ENCODE measurements at regions not wholly inside any gene's neighbourhood (a gene's known extent, or its start where the extent isn't known, plus 50 kb on each side); places are given as distances from the start of the nearest gene placed in this dataset.

DNA sequence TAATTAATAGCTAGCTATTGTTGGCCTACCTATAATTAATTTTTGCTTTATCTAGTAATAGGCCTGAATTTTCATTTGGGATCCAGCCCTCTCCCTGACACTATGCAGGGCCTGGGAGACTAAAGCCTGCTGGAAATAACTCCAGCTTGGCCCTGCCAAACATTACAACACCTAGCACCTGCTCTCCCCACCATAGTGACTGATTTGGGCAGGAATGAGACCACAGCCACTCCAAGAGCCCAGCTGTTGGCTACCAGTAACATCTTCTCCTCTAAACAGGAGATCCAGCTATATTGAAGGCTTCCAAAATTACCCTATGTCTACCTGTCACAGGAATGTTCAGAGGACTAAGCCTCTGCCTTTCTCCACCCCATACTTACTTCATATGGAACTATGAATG, 225.1 kb downstream of the IDS start:
- Histone ChIP-seq H3K36me3 (ENCODE audit: control insufficient read depth in 2 of 3, insufficient read depth in 3 of 3, low read length in 3 of 3) (no peaks in the 10 kb centered on the region), H3K27ac (ENCODE audit: low read depth in 2 of 2, low read length in 2 of 2) (no peak overlapping the region), H3K4me1 (ENCODE audit: control insufficient read depth in 2 of 3, insufficient read depth in 2 of 3, low read depth in 1 of 3, low read length in 3 of 3) (no peaks in the 10 kb centered on the region), H3K4me3 (ENCODE audit: low read length in 3 of 3) (no peak overlapping the region), H3K9me3 (ENCODE audit: control insufficient read depth in 2 of 3, insufficient read depth in 1 of 3, low read length in 3 of 3) (no peaks in the 10 kb centered on the region), H3K9ac (ENCODE audit: low read length in 3 of 3) (no peak overlapping the region), H3K27me3 (ENCODE audit: control insufficient read depth, insufficient read depth, low read length) (no peaks in the 10 kb centered on the region)
- TF ChIP-seq, protein P1, sequence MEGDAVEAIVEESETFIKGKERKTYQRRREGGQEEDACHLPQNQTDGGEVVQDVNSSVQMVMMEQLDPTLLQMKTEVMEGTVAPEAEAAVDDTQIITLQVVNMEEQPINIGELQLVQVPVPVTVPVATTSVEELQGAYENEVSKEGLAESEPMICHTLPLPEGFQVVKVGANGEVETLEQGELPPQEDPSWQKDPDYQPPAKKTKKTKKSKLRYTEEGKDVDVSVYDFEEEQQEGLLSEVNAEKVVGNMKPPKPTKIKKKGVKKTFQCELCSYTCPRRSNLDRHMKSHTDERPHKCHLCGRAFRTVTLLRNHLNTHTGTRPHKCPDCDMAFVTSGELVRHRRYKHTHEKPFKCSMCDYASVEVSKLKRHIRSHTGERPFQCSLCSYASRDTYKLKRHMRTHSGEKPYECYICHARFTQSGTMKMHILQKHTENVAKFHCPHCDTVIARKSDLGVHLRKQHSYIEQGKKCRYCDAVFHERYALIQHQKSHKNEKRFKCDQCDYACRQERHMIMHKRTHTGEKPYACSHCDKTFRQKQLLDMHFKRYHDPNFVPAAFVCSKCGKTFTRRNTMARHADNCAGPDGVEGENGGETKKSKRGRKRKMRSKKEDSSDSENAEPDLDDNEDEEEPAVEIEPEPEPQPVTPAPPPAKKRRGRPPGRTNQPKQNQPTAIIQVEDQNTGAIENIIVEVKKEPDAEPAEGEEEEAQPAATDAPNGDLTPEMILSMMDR (IDR thresholded peaks at IDR 0.05; ENCODE audit: borderline replicate concordance, extremely low read depth, insufficient read depth), result no peak
- DNase-seq (no peak), FAIRE-seq (no peak)
- intact Hi-C loops (cut with DNase I), result no loop called here

GRCh38 chrX:149275836-149276235, 229.3 kb downstream of the IDS start:
- intact Hi-C loops (cut with DNase I), result no loop called here
- TF ChIP-seq, protein P1 (IDR thresholded peaks at IDR 0.05; ENCODE audit: borderline replicate concordance, extremely low read depth, insufficient read depth), result no peak
- Histone ChIP-seq H3K9ac (ENCODE audit: low read length in 3 of 3) (no peak overlapping the region), H3K4me1 (ENCODE audit: control insufficient read depth in 2 of 3, insufficient read depth in 2 of 3, low read depth in 1 of 3, low read length in 3 of 3) (no peaks in the 10 kb centered on the region), H3K27me3 (ENCODE audit: control insufficient read depth, insufficient read depth, low read length) (no peaks in the 10 kb centered on the region), H3K4me3 (ENCODE audit: low read length in 3 of 3) (no peak overlapping the region), H3K9me3 (ENCODE audit: control insufficient read depth in 2 of 3, insufficient read depth in 1 of 3, low read length in 3 of 3) (no peaks in the 10 kb centered on the region), H3K27ac (ENCODE audit: low read depth in 2 of 2, low read length in 2 of 2) (no peak overlapping the region), H3K36me3 (ENCODE audit: control insufficient read depth in 2 of 3, insufficient read depth in 3 of 3, low read length in 3 of 3) (no peaks in the 10 kb centered on the region)
- DNase-seq (no peak), FAIRE-seq (no peak)

GRCh38 chrX:149274516-149275105, 230.5 kb downstream of the IDS start:
- H3K4me1 ChIP-seq (ENCODE audit: control insufficient read depth in 2 of 3, insufficient read depth in 2 of 3, low read depth in 1 of 3, low read length in 3 of 3), result no peaks in the 10 kb centered on the region
- H3K9ac ChIP-seq (ENCODE audit: low read length in 3 of 3), result no peak overlapping the region
- TF ChIP-seq, protein P1 (IDR thresholded peaks at IDR 0.05; ENCODE audit: borderline replicate concordance, extremely low read depth, insufficient read depth), result no peak
- H3K27ac ChIP-seq (ENCODE audit: low read depth in 2 of 2, low read length in 2 of 2), result no peak overlapping the region
- H3K4me3 ChIP-seq (ENCODE audit: low read length in 3 of 3), result no peak overlapping the region
- H3K9me3 ChIP-seq (ENCODE audit: control insufficient read depth in 2 of 3, insufficient read depth in 1 of 3, low read length in 3 of 3), result no peaks in the 10 kb centered on the region
- intact Hi-C loops (cut with DNase I), result no loop called here
- DNase-seq (no peak), FAIRE-seq (no peak)
- no peaks in the 10 kb centered on the region for H3K36me3 ChIP-seq (ENCODE audit: control insufficient read depth in 2 of 3, insufficient read depth in 3 of 3, low read length in 3 of 3)
- no peaks in the 10 kb centered on the region for H3K27me3 ChIP-seq (ENCODE audit: control insufficient read depth, insufficient read depth, low read length)
